HepG2 (cell line): ENCODE measurements at regions not wholly inside any gene's neighbourhood (a gene's known extent, or its start where the extent isn't known, plus 50 kb on each side); places are given as distances from the start of the nearest gene placed in this dataset.

ENCODE experiments used
- ATAC-seq: fragments of 200-7000 bp; cut with Tn5 transposase; 3 replicates; pipeline ENCODE4 v1.9.1; 2020; ENCODE audit warnings: mild to moderate bottlenecking, moderate library complexity
- BruUV-seq: library from RNA; stranded (reverse); fragments of 400-500 nt; replicated peaks from 2 replicates; lab custom pipeline; 2021; lab: Mats Ljungman, UMichigan
- CTCF ChIA-PET: fragments of 300-600 bp; formaldehyde crosslinking; extraction: SDS; loops from one replicate; lab custom pipeline; 2021; ENCODE audit warnings: low total read pairs, inconsistent platforms, low intra/inter-chr PET ratio; lab: Yijun Ruan, JAX
- POLR2A ChIA-PET: fragments of 350-600 bp; sonication (Branson Sonifier 250); formaldehyde crosslinking; loops from one replicate; lab custom pipeline; 2020; ENCODE audit warnings: antibody characterized with exemption, inconsistent platforms; lab: Yijun Ruan, JAX
- DNase-seq: peaks from one replicate; pipeline ENCODE4 v3.0.0-alpha.2; 2015; ENCODE audit warnings: low spot score
- FAIRE-seq: peaks from 3 replicates; lab custom pipeline; 2011; peaks lifted over from hg19 to GRCh38; lab: Jason Lieb, UNC
- H2AFZ ChIP-seq: one replicate; pipeline ENCODE4 v1.6.1; 2011; ENCODE audit warnings: low read length, inconsistent platforms
- H3K27ac ChIP-seq: fragments of 300-600 bp; 3 replicates; pipeline ENCODE4 v1.8.0; 2011; ENCODE audit warnings: mixed run types, mild to moderate bottlenecking, mixed read lengths, low read length, inconsistent platforms; ENCODE audit not compliant: insufficient read depth; ENCODE audit errors: extremely low read length
- H3K27me3 ChIP-seq, 2 experiments: fragments of 200-600 bp in 1 of 2; 2 replicates in 1 of 2; 3 replicates in 1 of 2; pipeline versions ENCODE4 v1.6.0 to v1.8.0; 2011; ENCODE audit warnings: low read length in 2 of 2, mild to moderate bottlenecking in 2 of 2, moderate library complexity in 2 of 2, inconsistent platforms in 1 of 2; ENCODE audit not compliant: insufficient read depth in 2 of 2, control insufficient read depth in 1 of 2
- H3K36me3 ChIP-seq, 2 experiments: fragments of 200-600 bp in 1 of 2; replicated peaks in 1 of 2; 2 replicates in 1 of 2; 3 replicates in 1 of 2; pipeline versions ENCODE4 v1.5.1 to v1.8.0; 2011; ENCODE audit warnings: low read length in 2 of 2, inconsistent platforms in 1 of 2; ENCODE audit not compliant: insufficient read depth in 2 of 2, control insufficient read depth in 1 of 2
- H3K4me1 ChIP-seq: 2 replicates; pipeline ENCODE4 v1.5.1; 2012; ENCODE audit warnings: low read length, inconsistent platforms; ENCODE audit not compliant: insufficient read depth
- H3K4me2 ChIP-seq: 2 replicates; pipeline ENCODE4 v1.6.0; 2011; ENCODE audit warnings: low read depth, low read length, inconsistent platforms
- H3K4me3 ChIP-seq, 3 experiments: fragments of 200-600 bp in 1 of 3; sonication (generic), shearing (Covaris generic) in 1 of 3; replicated peaks in 1 of 3; 2 replicates each; pipeline ENCODE4 v1.5.1; 2011 to 2016; ENCODE audit warnings: low read length in 3 of 3, inconsistent platforms in 2 of 3, low read depth in 2 of 3, mild to moderate bottlenecking in 2 of 3, control low read depth in 1 of 3, mixed read lengths in 1 of 3; ENCODE audit not compliant: insufficient read depth in 1 of 3
- H3K79me2 ChIP-seq: one replicate; pipeline ENCODE4 v1.6.1; 2011; ENCODE audit warnings: low read length, inconsistent platforms; ENCODE audit not compliant: insufficient read depth
- H3K9ac ChIP-seq: 2 replicates; pipeline ENCODE4 v1.6.0; 2011; ENCODE audit warnings: mild to moderate bottlenecking, low read depth, low read length, inconsistent platforms; ENCODE audit not compliant: insufficient read depth
- H3K9me3 ChIP-seq: 2 replicates; pipeline ENCODE4 v1.5.1; 2012; ENCODE audit warnings: mild to moderate bottlenecking, low read length
- H4K20me1 ChIP-seq: 2 replicates; pipeline ENCODE4 v1.6.0; 2011; ENCODE audit warnings: inconsistent platforms, mild to moderate bottlenecking, low read length, moderate library complexity; ENCODE audit not compliant: insufficient read depth
- ATF1 ChIP-seq: IDR thresholded peaks from 2 replicates; pipeline ENCODE4 v1.6.1; 2016; ENCODE audit warnings: mild to moderate bottlenecking, control low read depth
- ATF7 ChIP-seq, 2 experiments: fragments of 450-650 bp in 1 of 2; sonication (generic) in 1 of 2; formaldehyde crosslinking in 1 of 2; IDR thresholded peaks; 2 replicates each; pipeline versions ENCODE4 v1.4.0 to v1.6.1; 2016 to 2020; ENCODE audit warnings: antibody characterized with exemption in 1 of 2, mild to moderate bottlenecking in 1 of 2, missing genetic modification reagents in 1 of 2
- CREB1 ChIP-seq, 2 experiments: fragments of 450-650 bp in 1 of 2; IDR thresholded peaks; 2 replicates each; pipeline ENCODE4 v1.6.1; 2016 to 2017; ENCODE audit warnings: control low read depth in 1 of 2, mild to moderate bottlenecking in 1 of 2, missing compliant biosample characterization in 1 of 2, missing genetic modification characterization in 1 of 2
- DMAP1 ChIP-seq: IDR thresholded peaks from 2 replicates; pipeline ENCODE4 v1.6.1; 2016
- ISL2 ChIP-seq: sonication (generic); formaldehyde crosslinking; IDR thresholded peaks from 2 replicates; pipeline ENCODE4 v1.5.0; 2020; ENCODE audit warnings: missing genetic modification reagents
- NFE2 ChIP-seq: sonication (generic); formaldehyde crosslinking; IDR thresholded peaks from 2 replicates; pipeline ENCODE4 v1.4.0; 2020; ENCODE audit warnings: missing genetic modification reagents
- PHF21A ChIP-seq: sonication (generic); formaldehyde crosslinking; IDR thresholded peaks from 2 replicates; pipeline ENCODE4 v1.5.0; 2020; ENCODE audit warnings: mild to moderate bottlenecking, missing genetic modification reagents
- POLR2AphosphoS5 ChIP-seq: IDR thresholded peaks from 2 replicates; pipeline ENCODE4 v1.6.1; 2012; ENCODE audit warnings: low read depth, low read length
- SMYD3 ChIP-seq: sonication (generic); formaldehyde crosslinking; IDR thresholded peaks from 2 replicates; pipeline ENCODE4 v1.8.1; 2023; ENCODE audit warnings: mild to moderate bottlenecking, missing genetic modification reagents
- ZKSCAN5 ChIP-seq: sonication (generic); formaldehyde crosslinking; IDR thresholded peaks from 2 replicates; pipeline ENCODE4 v1.5.1; 2020; ENCODE audit warnings: mild to moderate bottlenecking, missing genetic modification reagents
- ZNF138 ChIP-seq: sonication (generic); formaldehyde crosslinking; IDR thresholded peaks from 2 replicates; pipeline ENCODE4 v1.5.0; 2020; ENCODE audit warnings: mild to moderate bottlenecking, low read depth, missing genetic modification reagents
- ZNF326 ChIP-seq: sonication (generic); formaldehyde crosslinking; IDR thresholded peaks from 2 replicates; pipeline ENCODE4 v1.4.0; 2020; ENCODE audit warnings: missing genetic modification reagents, borderline replicate concordance
- WGBS: methylation state at CpG from one replicate; pipeline ENCODE4 v1.1.6; 2017; ENCODE audit warnings: low lambda C conversion rate; 5-methylcytosine and 5-hydroxymethylcytosine counted together
- in situ Hi-C: cut with HindIII; loops from 2 replicates; pipeline ENCODE4 v1.10.0; 2017; ENCODE audit warnings: low pct_unique_long_range_greater_than_20kb; ENCODE audit not compliant: extremely low pct_ligation_motif_present
- intact Hi-C: fragments of 100-400 bp; cut with micrococcal nuclease; formaldehyde crosslinking; loops from one replicate; pipeline ENCODE4 v1.10.0; 2022; ENCODE audit not compliant: unreplicated experiment
- TF ChIP-seq, protein P1 (sequence below): sonication (generic); formaldehyde crosslinking; IDR thresholded peaks from 2 replicates; pipeline ENCODE4 v1.5.0; 2020; ENCODE audit warnings: missing genetic modification reagents, mild to moderate bottlenecking, borderline replicate concordance
- TF ChIP-seq, protein P2 (sequence below): sonication (generic); formaldehyde crosslinking; IDR thresholded peaks from 2 replicates; pipeline ENCODE4 v1.4.0; 2020; ENCODE audit warnings: missing genetic modification reagents; ENCODE audit errors: not compliant biosample characterization
- TF ChIP-seq, protein P3 (sequence below): sonication (generic); formaldehyde crosslinking; IDR thresholded peaks from 2 replicates; pipeline ENCODE4 v1.8.1; 2023; ENCODE audit warnings: mild to moderate bottlenecking, missing genetic modification reagents
- TF ChIP-seq, protein P4 (sequence below): sonication (generic); formaldehyde crosslinking; IDR thresholded peaks from 2 replicates; pipeline ENCODE4 v1.4.0; 2020; ENCODE audit warnings: missing genetic modification reagents, borderline replicate concordance
- TF ChIP-seq, protein P5 (sequence below): conservative IDR thresholded peaks from 2 replicates; pipeline ENCODE4 v1.6.1; 2018; ENCODE audit warnings: missing genetic modification reagents

DNA sequence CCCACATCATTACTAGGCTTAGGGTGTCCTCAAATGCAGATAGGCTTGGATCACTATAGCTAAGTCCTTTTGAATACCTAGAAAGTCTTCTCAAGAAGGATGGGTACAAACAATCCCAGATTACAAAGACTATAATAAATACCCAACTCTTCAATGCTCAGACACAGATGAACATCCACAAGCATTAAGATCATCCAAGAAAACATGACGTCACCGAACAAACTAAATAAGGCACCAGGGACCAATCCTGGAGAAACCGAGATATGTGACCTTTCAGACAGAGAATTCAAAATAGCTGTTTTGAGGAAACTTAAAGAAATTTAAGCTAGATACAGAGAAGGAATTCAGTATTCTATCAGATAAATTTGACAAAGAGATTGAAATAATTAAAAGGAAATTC, 108.0 kb upstream of the PLPP4 start:
- Histone ChIP-seq H3K9ac (no peak overlapping the region), H3K36me3 (no peaks in the 10 kb centered on the region), H3K27ac (no peak overlapping the region), H3K4me3 (no peak overlapping the region), H2AFZ (no peak overlapping the region), H3K4me2 (no peak overlapping the region), H3K9me3 (no peaks in the 10 kb centered on the region), H4K20me1 (no peaks in the 10 kb centered on the region), H3K79me2 (no peaks in the 10 kb centered on the region), H3K4me1 (no peaks in the 10 kb centered on the region), H3K27me3 (no peaks in the 10 kb centered on the region; a peak in 1 of 5 replicates)
- BruUV-seq = no TSS peak
- 8% methylated on average over 3 of the region's 3 CpGs for WGBS
- CTCF ChIA-PET = no interaction called here
- in situ Hi-C loops (loop anchor here (25.0 kb wide), 1 partner anchor 662 kb away; no protein-coding TSS in a partner anchor), intact Hi-C loops (loop anchor here (5.0 kb wide), 1 partner anchor 742 kb away; no protein-coding TSS in a partner anchor)
- DNase-seq (no peak), FAIRE-seq (no peak), ATAC-seq (no peak)
- TF ChIP-seq ATF7 (IDR thresholded peaks at IDR 0.05) (peak; percentile 96), ATF7 (CRISPR knock-in tag; IDR thresholded peaks at IDR 0.05) (no peak), SMYD3 (CRISPR knock-in tag) (no peak), ZKSCAN5 (CRISPR knock-in tag) (no peak), ISL2 (CRISPR knock-in tag) (no peak), DMAP1 (CRISPR knock-in tag) (no peak), NFE2 (CRISPR knock-in tag) (no peak), ZNF326 (CRISPR knock-in tag) (no peak), PHF21A (CRISPR knock-in tag) (no peak), CREB1 (IDR thresholded peaks at IDR 0.05) (peak; percentile 93), CREB1 (CRISPR knock-in tag; IDR thresholded peaks at IDR 0.05) (no peak), ZNF138 (CRISPR knock-in tag) (no peak), POLR2AphosphoS5 (no peak), ATF1 (CRISPR knock-in tag) (no peak)
- TF ChIP-seq, protein P1, sequence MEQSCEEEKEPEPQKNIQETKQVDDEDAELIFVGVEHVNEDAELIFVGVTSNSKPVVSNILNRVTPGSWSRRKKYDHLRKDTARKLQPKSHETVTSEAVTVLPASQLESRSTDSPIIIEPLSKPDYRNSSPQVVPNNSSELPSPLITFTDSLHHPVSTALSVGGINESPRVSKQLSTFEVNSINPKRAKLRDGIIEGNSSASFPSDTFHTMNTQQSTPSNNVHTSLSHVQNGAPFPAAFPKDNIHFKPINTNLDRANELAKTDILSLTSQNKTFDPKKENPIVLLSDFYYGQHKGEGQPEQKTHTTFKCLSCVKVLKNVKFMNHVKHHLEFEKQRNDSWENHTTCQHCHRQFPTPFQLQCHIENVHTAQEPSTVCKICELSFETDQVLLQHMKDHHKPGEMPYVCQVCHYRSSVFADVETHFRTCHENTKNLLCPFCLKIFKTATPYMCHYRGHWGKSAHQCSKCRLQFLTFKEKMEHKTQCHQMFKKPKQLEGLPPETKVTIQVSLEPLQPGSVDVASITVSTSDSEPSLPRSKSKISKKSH (CRISPR knock-in tag) = no peak
- TF ChIP-seq, protein P2, sequence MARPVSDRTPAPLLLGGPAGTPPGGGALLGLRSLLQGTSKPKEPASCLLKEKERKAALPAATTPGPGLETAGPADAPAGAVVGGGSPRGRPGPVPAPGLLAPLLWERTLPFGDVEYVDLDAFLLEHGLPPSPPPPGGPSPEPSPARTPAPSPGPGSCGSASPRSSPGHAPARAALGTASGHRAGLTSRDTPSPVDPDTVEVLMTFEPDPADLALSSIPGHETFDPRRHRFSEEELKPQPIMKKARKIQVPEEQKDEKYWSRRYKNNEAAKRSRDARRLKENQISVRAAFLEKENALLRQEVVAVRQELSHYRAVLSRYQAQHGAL (CRISPR knock-in tag) = no peak
- TF ChIP-seq, protein P3, sequence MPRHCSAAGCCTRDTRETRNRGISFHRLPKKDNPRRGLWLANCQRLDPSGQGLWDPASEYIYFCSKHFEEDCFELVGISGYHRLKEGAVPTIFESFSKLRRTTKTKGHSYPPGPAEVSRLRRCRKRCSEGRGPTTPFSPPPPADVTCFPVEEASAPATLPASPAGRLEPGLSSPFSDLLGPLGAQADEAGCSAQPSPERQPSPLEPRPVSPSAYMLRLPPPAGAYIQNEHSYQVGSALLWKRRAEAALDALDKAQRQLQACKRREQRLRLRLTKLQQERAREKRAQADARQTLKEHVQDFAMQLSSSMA (CRISPR knock-in tag) = no peak
- TF ChIP-seq, protein P4, sequence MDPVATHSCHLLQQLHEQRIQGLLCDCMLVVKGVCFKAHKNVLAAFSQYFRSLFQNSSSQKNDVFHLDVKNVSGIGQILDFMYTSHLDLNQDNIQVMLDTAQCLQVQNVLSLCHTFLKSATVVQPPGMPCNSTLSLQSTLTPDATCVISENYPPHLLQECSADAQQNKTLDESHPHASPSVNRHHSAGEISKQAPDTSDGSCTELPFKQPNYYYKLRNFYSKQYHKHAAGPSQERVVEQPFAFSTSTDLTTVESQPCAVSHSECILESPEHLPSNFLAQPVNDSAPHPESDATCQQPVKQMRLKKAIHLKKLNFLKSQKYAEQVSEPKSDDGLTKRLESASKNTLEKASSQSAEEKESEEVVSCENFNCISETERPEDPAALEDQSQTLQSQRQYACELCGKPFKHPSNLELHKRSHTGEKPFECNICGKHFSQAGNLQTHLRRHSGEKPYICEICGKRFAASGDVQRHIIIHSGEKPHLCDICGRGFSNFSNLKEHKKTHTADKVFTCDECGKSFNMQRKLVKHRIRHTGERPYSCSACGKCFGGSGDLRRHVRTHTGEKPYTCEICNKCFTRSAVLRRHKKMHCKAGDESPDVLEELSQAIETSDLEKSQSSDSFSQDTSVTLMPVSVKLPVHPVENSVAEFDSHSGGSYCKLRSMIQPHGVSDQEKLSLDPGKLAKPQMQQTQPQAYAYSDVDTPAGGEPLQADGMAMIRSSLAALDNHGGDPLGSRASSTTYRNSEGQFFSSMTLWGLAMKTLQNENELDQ (CRISPR knock-in tag) = no peak
- TF ChIP-seq, protein P5, sequence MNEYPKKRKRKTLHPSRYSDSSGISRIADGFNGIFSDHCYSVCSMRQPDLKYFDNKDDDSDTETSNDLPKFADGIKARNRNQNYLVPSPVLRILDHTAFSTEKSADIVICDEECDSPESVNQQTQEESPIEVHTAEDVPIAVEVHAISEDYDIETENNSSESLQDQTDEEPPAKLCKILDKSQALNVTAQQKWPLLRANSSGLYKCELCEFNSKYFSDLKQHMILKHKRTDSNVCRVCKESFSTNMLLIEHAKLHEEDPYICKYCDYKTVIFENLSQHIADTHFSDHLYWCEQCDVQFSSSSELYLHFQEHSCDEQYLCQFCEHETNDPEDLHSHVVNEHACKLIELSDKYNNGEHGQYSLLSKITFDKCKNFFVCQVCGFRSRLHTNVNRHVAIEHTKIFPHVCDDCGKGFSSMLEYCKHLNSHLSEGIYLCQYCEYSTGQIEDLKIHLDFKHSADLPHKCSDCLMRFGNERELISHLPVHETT (CRISPR knock-in tag) = no peak
- POLR2A ChIA-PET = no interaction called here
